Esophagus muscularis mucosa (tissue), 3 donors: ENCODE measurements at regions not wholly inside any gene's neighbourhood (a gene's known extent, or its start where the extent isn't known, plus 50 kb on each side); places are given as distances from the start of the nearest gene placed in this dataset.

Experiments
- POLR2A ChIP-seq: fragments of 450-650 bp; IDR thresholded peaks from one replicate; pipeline ENCODE4 v1.6.1; 2017; ENCODE audit warnings: antibody characterized with exemption, moderate library complexity, mild to moderate bottlenecking, low read depth
- TF ChIP-seq, protein P1 (sequence below), 3 experiments: fragments of 200-600 bp in 2 of 3; fragments of 450-650 bp in 1 of 3; sonication (generic) in 2 of 3; IDR thresholded peaks; one replicate each; pipeline ENCODE4 v1.5.1; 2017 to 2019; ENCODE audit warnings: antibody characterized with exemption in 3 of 3, mild to moderate bottlenecking in 2 of 3, moderate library complexity in 1 of 3

DNA sequence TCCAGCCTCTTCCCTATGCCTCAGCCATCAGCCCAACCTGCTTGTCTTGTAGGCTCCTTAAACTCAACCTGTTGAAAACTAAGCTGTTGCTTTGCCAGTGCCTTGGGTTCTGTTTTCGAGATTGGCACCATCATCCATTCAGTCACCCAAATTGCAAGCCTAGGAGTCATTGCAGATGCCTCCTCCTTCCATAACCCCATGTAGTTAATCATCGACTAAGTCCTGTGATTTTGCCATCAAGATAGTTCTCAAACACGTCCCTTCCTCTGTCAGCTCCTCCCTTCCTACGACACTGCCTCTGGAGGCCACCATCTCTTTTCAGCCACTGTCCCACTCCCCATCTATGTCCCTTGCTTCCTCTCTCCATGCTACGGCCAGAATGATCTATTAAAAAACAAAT, 168.1 kb downstream of the RAB11FIP2 start:
- TF ChIP-seq, protein P1, sequence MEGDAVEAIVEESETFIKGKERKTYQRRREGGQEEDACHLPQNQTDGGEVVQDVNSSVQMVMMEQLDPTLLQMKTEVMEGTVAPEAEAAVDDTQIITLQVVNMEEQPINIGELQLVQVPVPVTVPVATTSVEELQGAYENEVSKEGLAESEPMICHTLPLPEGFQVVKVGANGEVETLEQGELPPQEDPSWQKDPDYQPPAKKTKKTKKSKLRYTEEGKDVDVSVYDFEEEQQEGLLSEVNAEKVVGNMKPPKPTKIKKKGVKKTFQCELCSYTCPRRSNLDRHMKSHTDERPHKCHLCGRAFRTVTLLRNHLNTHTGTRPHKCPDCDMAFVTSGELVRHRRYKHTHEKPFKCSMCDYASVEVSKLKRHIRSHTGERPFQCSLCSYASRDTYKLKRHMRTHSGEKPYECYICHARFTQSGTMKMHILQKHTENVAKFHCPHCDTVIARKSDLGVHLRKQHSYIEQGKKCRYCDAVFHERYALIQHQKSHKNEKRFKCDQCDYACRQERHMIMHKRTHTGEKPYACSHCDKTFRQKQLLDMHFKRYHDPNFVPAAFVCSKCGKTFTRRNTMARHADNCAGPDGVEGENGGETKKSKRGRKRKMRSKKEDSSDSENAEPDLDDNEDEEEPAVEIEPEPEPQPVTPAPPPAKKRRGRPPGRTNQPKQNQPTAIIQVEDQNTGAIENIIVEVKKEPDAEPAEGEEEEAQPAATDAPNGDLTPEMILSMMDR (IDR thresholded peaks at IDR 0.05) = no peak
- TF ChIP-seq POLR2A = no peak
